ENCODE measurements at regions not wholly inside any gene's neighbourhood (a gene's known extent, or its start where the extent isn't known, plus 50 kb on each side); places are given as distances from the start of the nearest gene placed in this dataset.

DNA sequence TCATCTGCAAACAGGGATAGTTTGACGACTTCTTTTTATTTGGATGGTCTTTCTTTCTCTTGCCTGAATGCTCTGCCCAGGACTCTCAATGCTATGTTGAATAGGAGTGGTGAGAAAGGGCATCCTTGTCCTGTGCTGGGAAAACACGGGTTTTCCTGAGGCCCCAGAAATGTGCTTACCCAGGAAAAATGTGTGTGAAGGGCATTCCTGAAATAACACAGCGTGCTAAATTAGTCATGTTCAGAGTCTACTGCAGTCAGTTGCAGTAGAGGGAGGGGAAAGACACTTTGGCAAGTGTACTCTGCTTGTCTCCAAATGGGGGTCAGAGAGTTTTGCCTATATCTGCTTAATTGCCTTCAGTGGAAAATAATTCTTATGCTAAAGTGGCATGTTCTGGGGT is 153.9 kb downstream of the CCNG2 start:
- no peaks in the 10 kb centered on the region for H3K79me2 ChIP-seq (ENCODE audit: insufficient read depth, low read length)
- no peak overlapping the region for H2AFZ ChIP-seq (ENCODE audit: low read depth, low read length, severe bottlenecking)

DNA sequence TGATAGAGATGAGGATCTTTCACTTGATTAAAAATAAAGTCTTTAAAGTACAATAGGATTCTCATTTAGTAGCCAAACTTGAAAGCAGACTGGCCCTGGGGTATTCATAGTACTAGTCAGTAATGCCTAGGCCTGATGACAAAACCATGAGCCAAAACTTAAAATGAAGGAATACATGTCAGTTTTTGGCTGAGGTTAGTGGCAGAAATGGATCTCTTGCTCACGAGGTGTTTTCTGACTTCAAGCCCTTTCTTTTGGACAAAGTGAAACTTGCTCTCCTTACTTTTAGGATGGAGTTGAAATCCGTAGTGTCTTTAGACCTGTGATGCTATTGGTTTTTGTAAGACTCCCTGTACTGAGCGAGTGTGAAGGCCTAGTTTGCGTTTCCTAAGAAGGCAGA is 157.7 kb downstream of the CCNG2 start:
- H3K9me2 ChIP-seq (replicated peaks; ENCODE audit: insufficient read depth, low read length) = no peaks in the 10 kb centered on the region
- no peaks in the 10 kb centered on the region for H3K9me3 ChIP-seq (ENCODE audit: insufficient read depth, low read length)
- no peak overlapping the region for H3K27ac ChIP-seq (ENCODE audit: low read depth, low read length)
- H3K79me2 ChIP-seq (ENCODE audit: insufficient read depth, low read length) = no peaks in the 10 kb centered on the region
- H3K27me3 ChIP-seq (ENCODE audit: low read length) = no peaks in the 10 kb centered on the region
- TF ChIP-seq, protein P1, sequence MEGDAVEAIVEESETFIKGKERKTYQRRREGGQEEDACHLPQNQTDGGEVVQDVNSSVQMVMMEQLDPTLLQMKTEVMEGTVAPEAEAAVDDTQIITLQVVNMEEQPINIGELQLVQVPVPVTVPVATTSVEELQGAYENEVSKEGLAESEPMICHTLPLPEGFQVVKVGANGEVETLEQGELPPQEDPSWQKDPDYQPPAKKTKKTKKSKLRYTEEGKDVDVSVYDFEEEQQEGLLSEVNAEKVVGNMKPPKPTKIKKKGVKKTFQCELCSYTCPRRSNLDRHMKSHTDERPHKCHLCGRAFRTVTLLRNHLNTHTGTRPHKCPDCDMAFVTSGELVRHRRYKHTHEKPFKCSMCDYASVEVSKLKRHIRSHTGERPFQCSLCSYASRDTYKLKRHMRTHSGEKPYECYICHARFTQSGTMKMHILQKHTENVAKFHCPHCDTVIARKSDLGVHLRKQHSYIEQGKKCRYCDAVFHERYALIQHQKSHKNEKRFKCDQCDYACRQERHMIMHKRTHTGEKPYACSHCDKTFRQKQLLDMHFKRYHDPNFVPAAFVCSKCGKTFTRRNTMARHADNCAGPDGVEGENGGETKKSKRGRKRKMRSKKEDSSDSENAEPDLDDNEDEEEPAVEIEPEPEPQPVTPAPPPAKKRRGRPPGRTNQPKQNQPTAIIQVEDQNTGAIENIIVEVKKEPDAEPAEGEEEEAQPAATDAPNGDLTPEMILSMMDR (IDR thresholded peaks at IDR 0.05; ENCODE audit: insufficient read depth, low read length, poor library complexity, severe bottlenecking) = no peak
- H4K20me1 ChIP-seq (ENCODE audit: low read depth, low read length) = no peaks in the 10 kb centered on the region
- no peaks in the 10 kb centered on the region for H3F3A ChIP-seq (ENCODE audit: insufficient read depth)
- H2AFZ ChIP-seq (ENCODE audit: low read depth, low read length, severe bottlenecking) = no peak overlapping the region
- H3K36me3 ChIP-seq (ENCODE audit: low read length) = no peaks in the 10 kb centered on the region
- no peak overlapping the region for H3K4me2 ChIP-seq (ENCODE audit: low read depth, low read length, poor library complexity, severe bottlenecking)
- no peak overlapping the region for H3K4me3 ChIP-seq (ENCODE audit: insufficient read depth, low read length, poor library complexity, severe bottlenecking)
- H3K9ac ChIP-seq (ENCODE audit: low read length) = no peak overlapping the region

More for the DNA sequence above, 153.9 kb downstream of the CCNG2 start:
- Histone ChIP-seq H3F3A (ENCODE audit: insufficient read depth) (no peaks in the 10 kb centered on the region), H3K27me3 (ENCODE audit: low read length) (no peaks in the 10 kb centered on the region), H3K9ac (ENCODE audit: low read length) (no peak overlapping the region), H3K4me3 (ENCODE audit: insufficient read depth, low read length, poor library complexity, severe bottlenecking) (no peak overlapping the region), H3K9me2 (replicated peaks; ENCODE audit: insufficient read depth, low read length) (no peaks in the 10 kb centered on the region), H3K27ac (ENCODE audit: low read depth, low read length) (no peak overlapping the region), H3K4me2 (ENCODE audit: low read depth, low read length, poor library complexity, severe bottlenecking) (no peak overlapping the region), H3K36me3 (ENCODE audit: low read length) (no peaks in the 10 kb centered on the region), H3K9me3 (ENCODE audit: insufficient read depth, low read length) (no peaks in the 10 kb centered on the region), H4K20me1 (ENCODE audit: low read depth, low read length) (no peaks in the 10 kb centered on the region)
- no peak for TF ChIP-seq EZH2phosphoT487 (conservative IDR thresholded peaks at IDR 0.05; ENCODE audit: low read length)
- TF ChIP-seq, protein P1 (IDR thresholded peaks at IDR 0.05; ENCODE audit: insufficient read depth, low read length, poor library complexity, severe bottlenecking) = no peak

DNA sequence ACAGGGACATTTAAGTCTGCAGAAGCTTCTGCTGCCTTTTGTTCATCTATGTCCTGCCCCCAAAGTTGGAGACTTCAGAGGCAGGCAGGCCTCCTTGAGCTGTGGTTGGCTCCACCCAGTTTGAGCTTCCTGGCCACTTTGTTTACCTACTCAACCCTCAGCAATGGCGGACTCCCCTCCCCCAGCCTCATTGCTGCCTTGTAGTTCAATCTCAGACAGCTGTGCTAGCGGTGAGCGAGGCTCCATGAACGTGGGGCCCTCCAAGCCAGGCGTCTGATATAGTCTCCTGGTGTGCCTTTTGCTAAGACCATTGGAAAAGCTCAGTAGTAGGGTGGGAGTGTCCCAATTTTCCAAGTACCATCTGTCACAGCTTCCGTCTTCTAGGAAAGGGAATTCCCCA is 170.1 kb downstream of the CCNG2 start:
- no peaks in the 10 kb centered on the region for H3F3A ChIP-seq (ENCODE audit: insufficient read depth)
- TF ChIP-seq EZH2phosphoT487 (conservative IDR thresholded peaks at IDR 0.05; ENCODE audit: low read length) = no peak
- TF ChIP-seq, protein P1 (IDR thresholded peaks at IDR 0.05; ENCODE audit: insufficient read depth, low read length, poor library complexity, severe bottlenecking) = no peak
- no peaks in the 10 kb centered on the region for H3K9me2 ChIP-seq (replicated peaks; ENCODE audit: insufficient read depth, low read length)
- H2AFZ ChIP-seq (ENCODE audit: low read depth, low read length, severe bottlenecking) = no peak overlapping the region
- no peaks in the 10 kb centered on the region for H3K27me3 ChIP-seq (ENCODE audit: low read length)
- no peak overlapping the region for H3K4me3 ChIP-seq (ENCODE audit: insufficient read depth, low read length, poor library complexity, severe bottlenecking)
- no peak overlapping the region for H3K9ac ChIP-seq (ENCODE audit: low read length)
- H3K4me2 ChIP-seq (ENCODE audit: low read depth, low read length, poor library complexity, severe bottlenecking) = no peak overlapping the region
- H3K9me3 ChIP-seq (ENCODE audit: insufficient read depth, low read length) = no peaks in the 10 kb centered on the region
- no peaks in the 10 kb centered on the region for H3K36me3 ChIP-seq (ENCODE audit: low read length)
- no peaks in the 10 kb centered on the region for H3K79me2 ChIP-seq (ENCODE audit: insufficient read depth, low read length)
- no peak overlapping the region for H3K27ac ChIP-seq (ENCODE audit: low read depth, low read length)
- H4K20me1 ChIP-seq (ENCODE audit: low read depth, low read length) = no peaks in the 10 kb centered on the region
